Lower lobe of right lung (tissue), 2 donors: ENCODE measurements at regions not wholly inside any gene's neighbourhood (a gene's known extent, or its start where the extent isn't known, plus 50 kb on each side); places are given as distances from the start of the nearest gene placed in this dataset.

Source experiments
- ATAC-seq, 2 donors: fragments of 200-7000 bp; cut with Tn5 transposase; one replicate each; pipeline ENCODE4 v1.9.1; 2020 to 2022; ENCODE audit warnings: mild to moderate bottlenecking in 2 of 2, moderate library complexity in 2 of 2
- DNase-seq: peaks from one replicate; pipeline ENCODE4 v3.0.0-alpha.2; 2020
- H3K27ac ChIP-seq: fragments of 200-600 bp; one replicate; pipeline ENCODE4 v1.8.0; 2022
- H3K27me3 ChIP-seq: fragments of 200-600 bp; one replicate; pipeline ENCODE4 v1.8.0; 2022; ENCODE audit warnings: low read depth
- H3K36me3 ChIP-seq: fragments of 200-600 bp; one replicate; pipeline ENCODE4 v1.8.0; 2022; ENCODE audit warnings: mild to moderate bottlenecking
- H3K4me1 ChIP-seq: fragments of 200-600 bp; one replicate; pipeline ENCODE4 v1.8.0; 2022
- H3K4me3 ChIP-seq: fragments of 200-600 bp; one replicate; pipeline ENCODE4 v1.8.0; 2022; ENCODE audit warnings: mild to moderate bottlenecking
- H3K9me3 ChIP-seq: fragments of 200-600 bp; one replicate; pipeline ENCODE4 v1.8.0; 2022
- CTCF ChIP-seq: fragments of 200-600 bp; IDR thresholded peaks from one replicate; pipeline ENCODE4 v1.8.0; 2022; ENCODE audit warnings: antibody characterized with exemption, mild to moderate bottlenecking
- intact Hi-C: fragments of 100-400 bp; cut with DNase I; formaldehyde crosslinking; loops from one replicate; pipeline ENCODE4 v1.11.0; 2022
- donor health status: DM: no; HTN: yes; CAD: no; lungs with severe emphysema.

GRCh38 chr7:91559947-91560346 lies 295.7 kb downstream of the FZD1 start:
- Histone ChIP-seq H3K27me3 (no peaks in the 10 kb centered on the region), H3K9me3 (no peaks in the 10 kb centered on the region), H3K27ac (no peak overlapping the region), H3K36me3 (no peaks in the 10 kb centered on the region), H3K4me1 (no peaks in the 10 kb centered on the region), H3K4me3 (no peak overlapping the region)
- ATAC-seq, result no peak
- TF ChIP-seq CTCF, result no peak
- intact Hi-C loops, result no loop called here
- no peak for DNase-seq

GRCh38 chr7:91564101-91564500 lies 299.9 kb downstream of the FZD1 start:
- Histone ChIP-seq H3K4me1 (no peaks in the 10 kb centered on the region), H3K27ac (no peak overlapping the region), H3K27me3 (no peaks in the 10 kb centered on the region), H3K36me3 (no peaks in the 10 kb centered on the region), H3K9me3 (no peaks in the 10 kb centered on the region), H3K4me3 (no peak overlapping the region)
- TF ChIP-seq CTCF, result no peak
- ATAC-seq (no peak), DNase-seq (no peak)
- intact Hi-C loops, result no loop called here

- DNase-seq, result no peak
- no peak for TF ChIP-seq CTCF
Measured at GRCh38 chr7:91564541-91564940, 300.3 kb downstream of the FZD1 start.

GRCh38 chr7:91565499-91566401 lies 301.5 kb downstream of the FZD1 start:
- TF ChIP-seq CTCF, result no peak
- ATAC-seq, result no peak
- H3K36me3 ChIP-seq, result no peaks in the 10 kb centered on the region
- intact Hi-C loops, result no loop called here
- no peak overlapping the region for H3K4me3 ChIP-seq
- H3K9me3 ChIP-seq, result no peaks in the 10 kb centered on the region
- H3K4me1 ChIP-seq, result no peaks in the 10 kb centered on the region
- DNase-seq, result no peak
- H3K27me3 ChIP-seq, result no peaks in the 10 kb centered on the region
- H3K27ac ChIP-seq, result no peak overlapping the region

More at GRCh38 chr7:91564541-91564940, 300.3 kb downstream of the FZD1 start:
- Histone ChIP-seq H3K27me3 (no peaks in the 10 kb centered on the region), H3K36me3 (no peaks in the 10 kb centered on the region), H3K27ac (no peak overlapping the region), H3K4me1 (no peaks in the 10 kb centered on the region), H3K9me3 (no peaks in the 10 kb centered on the region), H3K4me3 (no peak overlapping the region)
- ATAC-seq, result no peak
- intact Hi-C loops, result no loop called here

- Histone ChIP-seq H3K9me3 (no peaks in the 10 kb centered on the region), H3K4me1 (no peaks in the 10 kb centered on the region), H3K27ac (no peak overlapping the region), H3K36me3 (no peaks in the 10 kb centered on the region), H3K4me3 (no peak overlapping the region), H3K27me3 (no peaks in the 10 kb centered on the region)
- DNase-seq (no peak), ATAC-seq (no peak)
- intact Hi-C loops, result no loop called here
- TF ChIP-seq CTCF, result no peak
Measured at GRCh38 chr7:91566402-91566732, 302.1 kb downstream of the FZD1 start.
